HUDEP-2 (cell line): ENCODE measurements at regions not wholly inside any gene's neighbourhood (a gene's known extent, or its start where the extent isn't known, plus 50 kb on each side); places are given as distances from the start of the nearest gene placed in this dataset.

ENCODE experiments used
- DNase-seq, 76 experiments: peaks; one replicate each; lab custom pipeline; 2025; ENCODE audit not compliant: unreplicated experiment in 76 of 76; lab: John Stamatoyannopoulos, UW

DNA sequence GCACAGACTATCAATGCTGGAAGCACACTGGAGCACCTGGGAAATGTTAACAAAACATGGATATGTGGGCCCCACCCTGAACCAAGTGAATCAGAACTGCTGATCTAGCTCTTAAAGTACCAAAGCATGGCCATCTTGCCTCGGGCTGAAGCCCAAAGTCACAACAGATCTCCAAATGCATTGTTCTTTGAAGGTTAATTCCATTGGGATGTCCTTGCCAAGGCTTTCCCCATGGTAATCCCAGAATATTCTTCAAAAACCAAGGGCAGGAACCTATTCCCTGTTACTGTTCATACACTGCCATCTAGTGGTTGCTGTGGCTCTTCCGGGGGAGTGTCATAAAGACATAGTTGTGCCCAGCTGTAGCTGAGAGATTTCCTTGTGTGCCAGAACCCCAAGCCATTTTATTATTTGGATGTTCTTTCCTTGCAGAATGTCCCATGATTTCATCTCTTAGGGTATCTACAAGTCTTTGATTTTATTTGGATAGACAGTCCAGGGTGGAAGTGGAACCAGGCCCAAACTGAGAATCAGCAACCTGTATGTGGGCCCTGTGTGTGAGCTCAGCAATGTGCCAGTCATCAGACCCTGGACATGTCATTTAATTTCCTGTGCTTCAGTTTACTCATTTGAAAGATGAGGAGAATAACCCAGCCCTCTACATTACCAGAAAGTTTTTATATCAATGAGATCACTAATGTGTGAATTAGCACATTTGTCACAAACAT lies 290.0 kb downstream of the ACTL7B start:
- DNase-seq: peak in 25 of 76 experiments; percentile 4 to 50 (median 23)

DNA sequence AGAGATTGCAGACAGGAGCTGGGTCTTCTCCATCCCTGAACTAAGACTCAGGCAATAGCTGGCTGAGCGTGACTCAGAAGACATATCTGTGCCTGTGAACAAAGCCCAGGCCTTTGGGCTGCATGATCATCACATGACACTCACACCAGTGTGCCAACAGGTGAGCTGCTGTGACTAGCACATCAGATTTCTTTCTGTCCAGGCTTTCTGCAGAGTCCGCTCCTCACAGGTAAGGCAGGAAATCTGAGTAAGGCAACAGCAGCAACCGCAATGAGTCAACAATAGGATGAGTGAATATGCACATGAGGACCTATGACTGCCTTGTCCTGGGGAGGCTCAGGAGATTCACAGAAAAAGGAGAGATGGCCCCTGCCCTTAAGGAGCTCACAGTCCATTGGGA lies 293.6 kb downstream of the ACTL7B start:
- no peak for DNase-seq

DNA sequence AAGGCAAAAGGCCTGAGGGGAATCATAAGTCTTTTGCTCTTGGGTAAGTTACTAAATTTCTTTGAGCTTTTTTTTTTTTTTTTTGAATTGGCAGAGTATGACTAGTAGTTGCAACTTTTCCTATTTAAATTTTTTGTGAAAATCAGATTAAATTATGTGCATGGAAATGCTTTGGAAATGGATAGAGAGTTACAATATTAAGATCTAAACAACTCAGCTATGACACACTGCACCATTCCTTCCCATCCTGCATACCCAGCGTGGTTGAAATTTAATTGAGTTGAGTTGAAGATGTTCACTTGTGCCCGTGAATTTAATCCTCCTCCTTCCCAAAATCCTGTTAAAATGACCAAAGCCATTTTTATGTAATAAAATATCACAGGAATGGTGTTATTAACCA lies 296.4 kb downstream of the ACTL7B start:
- no peak for DNase-seq

DNA sequence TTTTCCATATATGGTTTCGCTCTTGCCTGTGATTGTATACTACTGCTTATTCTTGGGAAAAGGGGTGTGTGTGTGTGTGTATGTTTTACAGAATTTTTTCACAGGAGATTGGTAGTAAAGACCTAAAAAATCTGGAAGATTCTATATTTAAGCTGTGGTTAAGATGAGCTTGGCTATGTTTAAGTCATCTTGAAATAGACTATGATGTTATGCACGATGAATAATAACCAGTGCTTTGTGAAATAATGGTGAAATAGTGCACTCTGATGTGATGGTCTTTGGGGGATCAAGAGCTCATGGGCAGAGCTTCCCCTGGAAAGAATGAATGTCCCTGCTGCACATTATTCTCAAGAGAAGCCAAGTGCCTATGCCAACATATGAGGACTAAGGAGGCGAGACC lies 301.0 kb downstream of the ACTL7B start:
- no peak for DNase-seq

DNA sequence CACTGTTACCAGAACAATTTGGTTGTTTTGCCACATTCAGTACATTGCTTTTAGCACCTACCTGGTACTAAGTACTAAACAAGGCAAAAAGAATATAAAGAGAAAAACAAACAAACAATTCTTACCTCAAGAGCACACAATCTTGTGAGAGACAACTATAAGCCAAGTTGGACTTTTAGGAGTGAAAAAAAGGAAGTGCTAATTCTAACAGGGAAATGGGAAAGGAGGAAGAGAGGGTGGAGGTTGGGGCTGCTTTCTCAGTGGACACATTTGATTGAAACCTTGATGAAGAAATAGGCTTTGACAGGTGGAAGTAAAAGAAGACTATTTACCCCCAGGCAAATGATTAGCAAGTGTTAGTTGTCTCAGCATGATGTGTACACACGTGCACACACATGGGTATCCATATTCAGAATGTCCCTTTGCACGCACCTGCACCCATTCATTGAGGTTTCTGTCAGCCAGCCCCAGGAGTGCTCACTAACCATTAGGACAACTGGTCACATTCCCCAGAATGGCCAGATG lies 302.6 kb downstream of the ACTL7B start:
- DNase-seq: no peak

DNA sequence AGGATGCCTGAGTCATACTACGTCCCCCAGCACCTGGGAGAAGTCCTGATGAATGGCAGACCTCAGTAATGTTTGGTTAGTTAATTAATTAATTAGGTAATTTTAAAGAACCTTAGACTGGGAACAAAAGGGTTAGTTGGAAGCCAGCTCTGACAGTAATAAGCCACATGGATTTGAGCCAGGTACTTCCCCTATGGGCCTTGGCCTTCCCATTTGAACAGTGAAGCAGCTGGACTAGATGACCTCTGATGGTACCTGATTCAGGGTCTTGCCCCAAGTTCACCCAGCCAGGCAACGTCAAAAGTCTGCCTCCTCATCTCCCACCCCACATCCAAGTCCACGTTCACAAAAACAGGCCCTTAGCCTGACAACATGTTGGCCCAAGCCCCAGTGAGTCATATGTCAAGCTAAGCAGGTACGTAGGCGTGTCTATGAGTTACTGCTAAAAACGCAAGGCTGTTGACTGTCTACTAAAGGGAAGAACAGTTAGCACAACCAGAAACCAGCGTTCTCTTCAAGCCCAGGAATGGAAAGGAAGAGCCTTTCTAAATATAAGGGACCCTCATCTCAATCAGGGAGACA lies 303.2 kb downstream of the ACTL7B start:
- DNase-seq: no peak

DNA sequence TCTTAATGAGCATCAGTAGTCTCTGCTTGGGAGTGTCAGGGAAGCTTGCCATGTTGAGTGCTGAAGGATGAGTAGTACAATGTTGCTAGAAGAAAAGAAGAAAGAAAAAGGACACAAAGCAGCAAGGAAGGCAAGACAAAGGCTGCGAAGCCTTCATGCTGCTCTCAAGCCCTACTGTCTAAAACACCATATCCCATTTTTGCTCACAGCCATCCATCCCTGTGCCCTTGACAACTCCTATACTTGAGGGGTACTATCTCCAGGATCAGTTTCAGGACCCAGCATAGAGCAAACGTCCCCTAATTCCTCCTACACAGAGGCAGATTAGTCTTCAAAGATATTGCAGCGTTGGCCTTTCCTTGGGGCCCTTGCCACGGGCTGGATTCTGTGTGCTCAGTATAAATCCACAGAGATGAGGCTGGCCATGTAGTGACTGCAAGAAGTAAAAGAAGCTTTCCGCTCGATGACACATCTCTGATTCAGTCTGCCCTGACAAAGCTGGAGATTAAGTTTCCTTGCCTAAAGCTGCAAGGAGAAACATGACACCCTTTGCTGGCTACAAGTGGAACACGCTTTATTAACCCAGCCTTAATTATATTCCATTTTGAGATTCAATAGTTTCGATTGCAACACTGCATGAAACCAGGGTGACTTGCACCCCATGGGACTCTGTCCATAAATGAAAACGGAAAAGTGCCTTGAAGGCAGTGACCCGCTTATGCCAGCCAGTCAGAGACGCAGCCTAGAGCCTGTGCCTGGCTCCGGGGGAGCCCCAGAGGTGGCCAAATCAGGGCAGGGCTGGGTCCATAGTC lies 304.6 kb downstream of the ACTL7B start:
- no peak for DNase-seq

DNA sequence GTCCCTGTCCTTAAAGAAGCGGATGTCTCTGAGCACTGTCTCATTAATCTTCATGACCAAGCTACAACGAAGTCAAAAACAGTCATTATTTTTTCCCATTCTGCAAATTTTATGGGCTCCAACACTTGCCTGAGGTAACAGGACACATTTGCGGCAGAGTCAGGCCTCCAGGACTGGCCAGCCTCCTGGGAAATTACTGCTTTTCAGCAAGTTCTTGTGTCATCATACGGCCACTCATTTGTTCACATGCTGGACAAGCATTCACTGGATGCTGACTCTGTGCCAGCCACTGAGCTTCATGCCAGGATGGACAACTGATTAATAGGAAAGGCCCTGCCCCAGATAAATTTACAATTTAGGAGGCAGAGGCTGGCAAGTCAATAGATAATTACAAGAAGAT lies 305.7 kb downstream of the ACTL7B start:
- DNase-seq: no peak

DNA sequence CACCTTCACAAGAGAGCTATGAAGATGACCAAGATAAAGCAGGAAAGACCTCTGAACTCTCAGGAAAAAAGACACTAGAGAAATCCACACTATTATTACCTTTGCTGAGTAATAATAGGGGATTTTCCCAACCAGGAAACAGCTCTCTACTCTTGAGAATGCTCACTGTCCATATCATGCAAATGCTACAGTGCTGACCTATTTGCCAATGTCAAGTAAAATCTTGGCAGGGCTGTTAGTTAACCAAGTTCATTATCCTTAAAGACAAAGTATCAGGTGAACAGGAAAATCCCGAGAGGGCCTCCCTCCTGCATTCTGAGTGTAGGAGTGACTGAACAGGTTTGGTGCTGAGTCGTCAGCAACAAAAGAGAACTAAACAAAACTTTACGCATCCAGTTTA lies 306.6 kb downstream of the ACTL7B start:
- DNase-seq: no peak

DNA sequence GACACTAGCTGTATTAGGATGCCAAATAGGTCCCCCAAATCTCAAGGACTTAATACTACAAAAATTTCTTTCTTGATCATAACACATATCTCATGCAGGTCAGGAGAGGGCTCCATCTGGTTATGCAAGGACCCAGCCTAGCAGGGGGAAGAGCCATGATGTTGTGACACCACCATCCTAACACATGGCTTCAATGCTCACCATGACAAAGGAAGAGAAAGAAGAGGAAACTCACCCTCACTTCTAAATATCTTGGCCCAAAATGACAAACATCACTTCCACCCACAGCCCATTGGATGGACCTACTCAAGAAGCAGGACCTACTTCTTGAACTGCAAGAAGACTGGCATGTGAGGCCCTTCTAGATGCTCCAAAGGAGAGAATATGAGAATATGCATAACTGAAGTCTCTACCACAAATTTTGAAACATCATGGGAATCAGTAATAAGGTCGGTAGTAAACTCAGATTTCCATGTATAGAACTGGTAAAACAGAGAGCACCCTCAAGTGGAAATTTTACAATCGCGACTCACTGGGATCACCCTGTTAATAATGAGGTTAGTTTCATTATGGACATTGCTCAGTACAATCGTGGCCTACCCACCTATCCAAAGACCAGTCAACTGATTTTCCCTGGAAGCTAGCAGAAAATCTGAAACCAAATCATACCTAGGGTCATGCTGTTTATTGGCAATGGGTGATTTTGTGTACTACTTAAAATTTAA lies 308.2 kb downstream of the ACTL7B start:
- no peak for DNase-seq

DNA sequence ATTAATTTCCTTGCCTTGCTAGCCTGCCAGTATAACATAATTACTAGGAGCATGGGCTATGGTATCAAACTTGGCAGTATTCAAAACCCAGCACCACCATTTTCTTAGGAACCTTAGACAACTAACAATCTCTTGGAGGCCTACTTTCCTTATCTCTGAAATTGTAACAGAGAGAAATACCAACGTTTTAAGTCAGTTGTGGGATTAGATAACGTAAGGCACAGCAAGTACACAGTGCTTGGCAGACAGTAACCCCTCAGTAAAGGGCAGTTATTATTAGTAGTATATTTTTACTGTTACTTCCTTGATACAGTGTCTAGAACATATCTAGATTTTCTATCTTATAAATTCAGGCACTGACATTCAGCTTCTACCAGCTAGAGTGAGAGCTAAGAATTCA lies 309.6 kb downstream of the ACTL7B start:
- peak in 13 of 76 experiments; percentile 3 to 68 (median 23) for DNase-seq

DNA sequence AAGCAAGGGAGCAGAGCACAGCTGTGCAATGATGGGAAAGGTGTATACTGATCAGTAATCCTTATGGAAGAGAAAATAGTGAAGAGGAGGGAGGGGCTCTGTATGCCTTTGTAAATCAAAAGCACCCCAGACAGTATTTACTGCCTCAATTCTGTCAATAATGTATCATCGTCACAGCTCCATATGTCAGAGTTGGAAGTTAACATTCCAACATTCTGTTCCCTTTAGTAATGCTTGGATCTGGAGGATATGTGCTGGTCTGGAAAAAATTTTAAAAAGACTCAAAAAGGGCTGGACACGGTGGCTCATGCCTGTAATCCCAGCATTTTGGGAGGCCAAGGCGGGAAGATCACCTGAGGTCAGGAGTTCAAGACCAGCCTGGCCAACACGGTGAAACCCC lies 310.4 kb downstream of the ACTL7B start:
- no peak for DNase-seq

DNA sequence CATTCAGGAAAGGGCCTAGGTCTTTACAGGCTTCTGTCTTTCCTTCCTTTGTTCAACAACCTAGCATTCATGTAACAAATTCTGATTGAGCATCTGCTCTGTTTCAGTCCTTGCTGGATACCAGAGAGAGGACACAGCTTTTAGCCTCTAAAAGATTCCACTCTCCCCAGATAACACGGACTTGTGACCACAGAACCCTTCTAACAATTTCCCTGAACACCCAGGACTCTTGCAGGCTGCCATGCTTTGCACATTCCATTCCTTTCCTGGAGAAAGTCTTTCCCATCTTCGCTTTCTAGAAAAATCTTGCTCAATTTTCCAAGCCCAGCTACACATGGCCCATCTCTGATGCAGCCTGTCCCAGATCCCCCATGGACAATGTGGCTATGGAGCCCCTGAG lies 310.9 kb downstream of the ACTL7B start:
- DNase-seq: no peak

DNA sequence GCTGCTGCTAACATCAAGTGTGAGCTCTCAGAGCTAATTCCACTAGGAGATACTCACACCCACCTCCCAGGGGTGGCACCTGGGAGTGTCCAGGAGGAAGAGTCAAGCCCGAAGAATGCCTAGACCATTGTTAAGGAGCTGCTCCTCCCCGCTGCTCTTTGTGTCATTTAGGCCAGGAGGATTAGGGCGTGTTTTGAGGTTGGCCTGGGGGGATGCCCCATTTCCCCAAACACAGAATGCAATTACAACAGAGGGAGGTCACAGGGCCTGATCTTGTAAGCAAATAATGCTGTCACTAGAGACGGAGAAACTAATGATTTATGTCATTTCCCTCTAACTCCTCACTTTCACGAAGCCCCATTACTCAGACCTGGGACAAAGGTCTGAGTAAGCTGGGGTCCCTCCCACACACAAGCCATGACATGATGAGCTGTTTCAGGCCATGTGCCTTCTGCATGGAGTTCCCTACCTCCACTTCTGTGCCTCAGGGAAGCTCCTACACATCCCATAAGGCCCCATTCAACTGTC lies 312.5 kb downstream of the ACTL7B start:
- DNase-seq: no peak

DNA sequence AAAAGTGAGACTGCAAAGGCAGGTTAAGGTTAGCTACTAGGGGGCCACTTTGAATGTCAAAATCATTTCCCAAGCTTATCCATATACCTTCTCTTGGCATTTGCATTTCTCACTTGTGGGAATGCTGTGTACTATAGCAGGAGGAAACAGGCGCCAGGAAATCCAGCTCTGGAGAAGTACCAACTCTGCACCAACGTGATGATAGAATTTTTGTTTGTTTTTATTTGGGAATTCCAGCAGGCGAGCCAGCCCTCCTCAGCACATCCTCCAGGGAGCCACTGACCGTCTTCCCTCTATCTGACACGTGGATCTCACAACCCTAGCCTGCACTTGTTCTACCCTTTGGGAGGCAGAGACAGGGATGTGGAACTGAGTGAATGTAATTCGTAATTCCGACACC lies 318.0 kb downstream of the ACTL7B start:
- no peak for DNase-seq

DNA sequence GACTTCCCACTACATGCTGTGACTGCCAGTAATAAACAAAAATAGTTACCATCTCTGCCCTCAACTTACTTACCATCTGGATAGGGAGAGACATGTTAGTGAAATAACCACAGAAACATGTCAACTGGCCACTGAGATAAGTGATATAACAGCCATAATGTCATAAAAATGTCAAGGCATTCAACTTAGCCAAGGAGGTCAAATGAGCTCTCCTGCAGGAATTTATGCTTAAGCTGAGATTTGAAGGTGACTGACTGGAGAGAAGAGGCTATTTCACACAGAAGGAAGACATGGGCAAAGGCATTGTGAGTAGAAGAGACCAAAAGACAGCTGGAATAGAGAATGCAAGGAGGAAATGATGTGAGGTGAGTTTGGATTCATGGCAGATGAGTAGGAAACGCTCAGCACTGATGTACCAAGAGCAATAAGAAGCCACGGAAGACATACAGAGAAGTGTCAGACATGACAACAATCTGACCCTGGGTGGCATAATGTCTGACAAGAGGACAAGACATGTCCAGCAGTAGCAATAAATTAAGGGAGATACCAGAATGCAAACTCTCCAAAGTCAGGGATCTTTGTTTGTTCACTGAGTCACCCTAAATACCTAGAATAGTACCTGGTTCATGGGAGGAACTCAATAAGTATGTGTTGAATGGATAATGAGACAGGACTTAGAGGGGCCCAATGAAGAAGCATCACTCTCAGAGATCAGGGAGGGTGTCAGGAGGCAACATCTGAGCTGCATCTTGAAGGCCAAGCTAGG lies 318.8 kb downstream of the ACTL7B start:
- DNase-seq: no peak

DNA sequence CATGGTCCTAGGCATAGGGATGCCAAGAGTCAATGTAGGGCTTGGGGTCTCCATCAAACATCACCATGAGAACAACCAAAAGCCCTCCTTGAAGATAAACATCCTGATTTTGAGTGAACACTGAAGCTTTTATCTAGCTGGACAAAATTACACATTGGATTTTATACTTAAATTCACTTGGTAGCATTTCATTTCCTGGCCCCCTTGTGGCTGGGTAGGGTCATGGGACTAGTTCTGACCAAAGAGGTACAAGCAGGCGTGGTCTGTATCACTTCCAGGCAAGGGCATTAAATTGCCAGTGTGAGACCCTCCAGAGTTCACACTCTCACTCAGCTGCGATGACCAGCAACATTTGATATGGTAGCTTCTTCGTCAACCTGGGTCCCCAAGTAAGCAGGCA lies 320.3 kb downstream of the ACTL7B start:
- peak in 4 of 76 experiments; percentile 6 to 13 (median 9) for DNase-seq

DNA sequence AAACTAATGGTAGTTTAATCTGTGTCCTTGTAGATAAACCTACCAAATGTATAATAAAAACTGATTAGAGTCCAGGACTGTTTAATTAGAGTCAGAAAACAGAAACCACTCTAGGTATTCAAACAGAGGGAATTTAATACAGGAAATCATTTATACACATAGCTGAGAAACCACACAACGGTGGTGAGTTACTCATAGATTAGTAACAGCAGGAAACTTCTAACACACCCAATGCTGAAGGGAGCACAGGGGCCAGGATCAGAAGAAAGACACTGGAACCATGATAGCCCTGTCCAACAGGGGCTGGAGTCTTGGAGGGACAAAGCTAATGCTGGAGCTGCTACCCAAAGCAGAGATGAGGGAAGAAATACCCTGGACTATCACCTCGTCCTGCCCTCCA lies 321.0 kb downstream of the ACTL7B start:
- no peak for DNase-seq

DNA sequence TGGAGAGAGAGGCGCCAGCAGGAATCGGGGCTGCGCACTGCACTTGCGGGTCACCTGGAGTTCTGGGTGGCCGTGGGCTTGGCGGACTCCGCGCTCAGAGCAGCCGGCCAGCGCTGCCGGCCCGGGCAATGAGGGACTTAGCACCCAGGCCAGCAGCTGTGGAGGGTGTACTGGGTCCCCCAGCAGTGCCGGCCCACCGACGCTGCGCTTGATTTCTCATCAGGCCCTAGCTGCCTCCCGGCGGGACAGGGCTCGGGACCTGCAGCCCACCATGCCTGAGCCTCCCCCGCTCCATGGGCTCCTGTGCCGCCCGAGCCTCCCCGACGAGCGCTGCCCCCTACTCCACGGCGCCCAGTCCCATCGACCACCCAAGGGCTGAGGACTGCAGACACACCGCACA lies 325.6 kb downstream of the ACTL7B start:
- no peak for DNase-seq

DNA sequence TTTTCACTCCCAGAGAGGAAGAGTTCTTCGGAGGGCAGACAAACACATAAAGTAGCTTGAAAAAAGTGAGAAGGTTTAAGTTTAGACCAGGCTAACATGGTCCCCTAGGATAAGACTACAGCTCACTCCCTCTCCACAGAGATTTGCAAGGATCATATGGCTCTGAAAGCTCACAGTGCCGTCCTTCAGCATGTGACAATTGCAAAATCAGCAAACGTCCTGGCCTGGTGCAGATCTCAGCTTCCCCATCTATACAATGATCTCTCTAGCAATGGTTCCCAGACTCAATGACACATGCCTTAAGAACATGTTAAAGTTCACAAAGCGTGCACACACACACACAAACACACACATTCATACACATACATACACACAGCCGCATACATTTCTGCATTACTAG lies 327.6 kb downstream of the ACTL7B start:
- DNase-seq: no peak
